H7 (cell line): ENCODE measurements at regions not wholly inside any gene's neighbourhood (a gene's known extent, or its start where the extent isn't known, plus 50 kb on each side); places are given as distances from the start of the nearest gene placed in this dataset.

Experiments
- DNase-seq: peaks from one replicate; pipeline ENCODE4 v3.0.0; 2012
- H3K27me3 ChIP-seq: 2 replicates; pipeline ENCODE4 v1.6.0; 2011; ENCODE audit warnings: mild to moderate bottlenecking, low read length; ENCODE audit not compliant: control insufficient read depth, insufficient read depth
- H3K36me3 ChIP-seq: replicated peaks from 2 replicates; pipeline ENCODE4 v1.5.1; 2011; ENCODE audit warnings: low read length; ENCODE audit not compliant: control insufficient read depth, insufficient read depth
- H3K4me3 ChIP-seq: 2 replicates; pipeline ENCODE4 v1.5.1; 2011; ENCODE audit warnings: low read depth, mild to moderate bottlenecking, control low read depth, low read length, moderate library complexity; ENCODE audit not compliant: insufficient read depth

- Histone ChIP-seq H3K4me3 (no peak overlapping the region), H3K27me3 (no peaks in the 10 kb centered on the region; the same call in 1 of the 2 replicates), H3K36me3 (no peaks in the 10 kb centered on the region)
- no peak for DNase-seq
Observed at GRCh38 chr11:134485316-134485715, 73.3 kb upstream of the B3GAT1 start.

- Histone ChIP-seq H3K27me3 (no peaks in the 10 kb centered on the region; the same call in 1 of the 2 replicates), H3K36me3 (no peaks in the 10 kb centered on the region), H3K4me3 (no peak overlapping the region)
- DNase-seq: no peak
Observed at GRCh38 chr11:134483857-134484256, 71.8 kb upstream of the B3GAT1 start.

GRCh38 chr11:134483291-134483690, 71.2 kb upstream of the B3GAT1 start:
- Histone ChIP-seq H3K36me3 (no peaks in the 10 kb centered on the region), H3K27me3 (no peaks in the 10 kb centered on the region; the same call in 1 of the 2 replicates), H3K4me3 (no peak overlapping the region)
- no peak for DNase-seq

- Histone ChIP-seq H3K4me3 (no peak overlapping the region), H3K36me3 (no peaks in the 10 kb centered on the region), H3K27me3 (no peaks in the 10 kb centered on the region; the same call in 1 of the 2 replicates)
- DNase-seq: no peak
Observed at GRCh38 chr11:134482865-134483264, 70.8 kb upstream of the B3GAT1 start.

- Histone ChIP-seq H3K36me3 (no peaks in the 10 kb centered on the region), H3K4me3 (no peak overlapping the region), H3K27me3 (no peaks in the 10 kb centered on the region; the same call in 1 of the 2 replicates)
- DNase-seq: no peak
Observed at GRCh38 chr11:134481933-134482527, 70.0 kb upstream of the B3GAT1 start.

- Histone ChIP-seq H3K36me3 (no peaks in the 10 kb centered on the region), H3K4me3 (no peak overlapping the region), H3K27me3 (no peaks in the 10 kb centered on the region; the same call in 1 of the 2 replicates)
- DNase-seq: no peak
Observed at GRCh38 chr11:134481135-134481534, 69.1 kb upstream of the B3GAT1 start.

GRCh38 chr11:134480136-134480712, 68.2 kb upstream of the B3GAT1 start:
- no peaks in the 10 kb centered on the region for H3K36me3 ChIP-seq
- H3K4me3 ChIP-seq: no peak overlapping the region
- no peak for DNase-seq
- H3K27me3 ChIP-seq: no peaks in the 10 kb centered on the region; the same call in 1 of the 2 replicates

GRCh38 chr11:134479206-134480135, 67.4 kb upstream of the B3GAT1 start:
- DNase-seq: no peak

GRCh38 chr11:134478611-134479010, 66.6 kb upstream of the B3GAT1 start:
- Histone ChIP-seq H3K36me3 (no peaks in the 10 kb centered on the region), H3K4me3 (no peak overlapping the region), H3K27me3 (no peaks in the 10 kb centered on the region; the same call in 1 of the 2 replicates)
- DNase-seq: no peak

More at GRCh38 chr11:134479206-134480135, 67.4 kb upstream of the B3GAT1 start:
- H3K4me3 ChIP-seq: no peak overlapping the region
- no peaks in the 10 kb centered on the region for H3K36me3 ChIP-seq
- no peaks in the 10 kb centered on the region; the same call in 1 of the 2 replicates for H3K27me3 ChIP-seq

GRCh38 chr11:134478176-134478575, 66.1 kb upstream of the B3GAT1 start:
- Histone ChIP-seq H3K4me3 (no peak overlapping the region), H3K27me3 (no peaks in the 10 kb centered on the region; the same call in 1 of the 2 replicates), H3K36me3 (no peaks in the 10 kb centered on the region)
- no peak for DNase-seq

- peak; percentile 69 for DNase-seq
Observed at GRCh38 chr11:134477486-134477885, 65.4 kb upstream of the B3GAT1 start.

GRCh38 chr11:134476435-134477021, 64.5 kb upstream of the B3GAT1 start:
- Histone ChIP-seq H3K27me3 (no peaks in the 10 kb centered on the region; the same call in 1 of the 2 replicates), H3K36me3 (no peaks in the 10 kb centered on the region), H3K4me3 (no peak overlapping the region)
- peak; percentile 90 for DNase-seq

More at GRCh38 chr11:134477486-134477885, 65.4 kb upstream of the B3GAT1 start:
- H3K36me3 ChIP-seq: no peaks in the 10 kb centered on the region
- no peaks in the 10 kb centered on the region; the same call in 1 of the 2 replicates for H3K27me3 ChIP-seq
- H3K4me3 ChIP-seq: no peak overlapping the region

GRCh38 chr11:134475951-134476350, 63.9 kb upstream of the B3GAT1 start:
- Histone ChIP-seq H3K27me3 (no peaks in the 10 kb centered on the region; the same call in 1 of the 2 replicates), H3K4me3 (no peak overlapping the region), H3K36me3 (no peaks in the 10 kb centered on the region)
- DNase-seq: no peak

- DNase-seq: no peak
Observed at GRCh38 chr11:134474942-134475341, 62.9 kb upstream of the B3GAT1 start.

More at GRCh38 chr11:134474942-134475341, 62.9 kb upstream of the B3GAT1 start:
- Histone ChIP-seq H3K4me3 (no peak overlapping the region), H3K36me3 (no peaks in the 10 kb centered on the region), H3K27me3 (no peaks in the 10 kb centered on the region)
